SK-N-SH treated with all-trans-retinoic acid at 6 μM for 48 hours (cell line): ENCODE measurements at regions not wholly inside any gene's neighbourhood (a gene's known extent, or its start where the extent isn't known, plus 50 kb on each side); places are given as distances from the start of the nearest gene placed in this dataset.

Source experiments
- ATAC-seq: fragments of 200-7000 bp; cut with Tn5 transposase; 3 replicates; pipeline ENCODE4 v1.9.1; 2020; ENCODE audit warnings: mild to moderate bottlenecking, moderate library complexity
- ARNTL ChIP-seq: fragments of 450-650 bp; formaldehyde crosslinking; IDR thresholded peaks from 2 replicates; pipeline ENCODE4 v1.5.0; 2020; ENCODE audit warnings: low read depth, mild to moderate bottlenecking, moderate library complexity, borderline replicate concordance
- BACH2 ChIP-seq: fragments of 250-450 bp; sonication (Bioruptor Pico); IDR thresholded peaks from 2 replicates; pipeline ENCODE4 v1.9.0; 2021; ENCODE audit warnings: mild to moderate bottlenecking, borderline replicate concordance
- CREB5 ChIP-seq: fragments of 250-450 bp; sonication (Bioruptor Pico); IDR thresholded peaks from 2 replicates; pipeline ENCODE4 v1.5.1; 2020; ENCODE audit warnings: low read depth, mild to moderate bottlenecking, moderate library complexity
- CSDC2 ChIP-seq: fragments of 250-450 bp; sonication (Bioruptor Pico); IDR thresholded peaks from 2 replicates; pipeline ENCODE4 v1.5.0; 2020; ENCODE audit warnings: mild to moderate bottlenecking, moderate library complexity
- ESRRG ChIP-seq: fragments of 250-450 bp; sonication (Bioruptor Pico); IDR thresholded peaks from 2 replicates; pipeline ENCODE4 v1.6.1; 2021; ENCODE audit warnings: mild to moderate bottlenecking
- ISL1 ChIP-seq: fragments of 250-450 bp; sonication (Bioruptor Pico); IDR thresholded peaks from 2 replicates; pipeline ENCODE4 v2.1.2; 2022; ENCODE audit warnings: mild to moderate bottlenecking, moderate library complexity
- OSR1 ChIP-seq: fragments of 250-450 bp; sonication (Bioruptor Pico); IDR thresholded peaks from 2 replicates; pipeline ENCODE4 v1.8.0; 2022; ENCODE audit warnings: moderate library complexity, mild to moderate bottlenecking, inconsistent platforms
- PATZ1 ChIP-seq: fragments of 250-450 bp; sonication (Bioruptor Pico); IDR thresholded peaks from 2 replicates; pipeline ENCODE4 v1.8.0; 2020; ENCODE audit warnings: mild to moderate bottlenecking, moderate library complexity, borderline replicate concordance
- POU6F1 ChIP-seq: fragments of 250-450 bp; sonication (Bioruptor Pico); IDR thresholded peaks from 2 replicates; pipeline ENCODE4 v1.8.0; 2021; ENCODE audit warnings: low read depth, mild to moderate bottlenecking, moderate library complexity, borderline replicate concordance
- PPARA ChIP-seq: fragments of 250-450 bp; sonication (Bioruptor Pico); IDR thresholded peaks from 2 replicates; pipeline ENCODE4 v1.5.0; 2020; ENCODE audit warnings: mild to moderate bottlenecking, borderline replicate concordance
- RARB ChIP-seq: fragments of 250-450 bp; sonication (Bioruptor Pico); IDR thresholded peaks from 2 replicates; pipeline ENCODE4 v1.8.0; 2021; ENCODE audit warnings: mild to moderate bottlenecking, moderate library complexity
- SNAI2 ChIP-seq: fragments of 250-450 bp; sonication (Bioruptor Pico); IDR thresholded peaks from 2 replicates; pipeline ENCODE4 v1.5.0; 2020; ENCODE audit warnings: mild to moderate bottlenecking, moderate library complexity
- TCF4 ChIP-seq: fragments of 250-450 bp; sonication (Bioruptor Pico); IDR thresholded peaks from 2 replicates; pipeline ENCODE4 v1.8.0; 2021; ENCODE audit warnings: mild to moderate bottlenecking, moderate library complexity, borderline replicate concordance
- TOX ChIP-seq: fragments of 250-450 bp; sonication (Bioruptor Pico); IDR thresholded peaks from 2 replicates; pipeline ENCODE4 v1.8.0; 2021; ENCODE audit warnings: mild to moderate bottlenecking, moderate library complexity, borderline replicate concordance
- TSHZ2 ChIP-seq: fragments of 250-450 bp; sonication (Bioruptor Pico); IDR thresholded peaks from 2 replicates; pipeline ENCODE4 v1.5.0; 2020; ENCODE audit warnings: mild to moderate bottlenecking, moderate library complexity
- ZC3H10 ChIP-seq: fragments of 250-450 bp; sonication (Bioruptor Pico); IDR thresholded peaks from 2 replicates; pipeline ENCODE4 v1.5.1; 2021; ENCODE audit warnings: mild to moderate bottlenecking, moderate library complexity
- ZFP3 ChIP-seq: fragments of 250-450 bp; sonication (Bioruptor Pico); IDR thresholded peaks from 2 replicates; pipeline ENCODE4 v1.5.0; 2020; ENCODE audit warnings: mild to moderate bottlenecking, moderate library complexity
- ZFP30 ChIP-seq: fragments of 450-650 bp; formaldehyde crosslinking; IDR thresholded peaks from 2 replicates; pipeline ENCODE4 v1.5.0; 2022; ENCODE audit warnings: mild to moderate bottlenecking, moderate library complexity
- ZNF565 ChIP-seq: fragments of 450-650 bp; formaldehyde crosslinking; conservative IDR thresholded peaks from 2 replicates; pipeline ENCODE4 v1.5.0; 2020; ENCODE audit warnings: low read depth, mild to moderate bottlenecking, moderate library complexity
- ZNF70 ChIP-seq: fragments of 450-650 bp; formaldehyde crosslinking; IDR thresholded peaks from 2 replicates; pipeline ENCODE4 v1.5.0; 2020; ENCODE audit warnings: mild to moderate bottlenecking, moderate library complexity
- ZNF8 ChIP-seq: fragments of 450-650 bp; formaldehyde crosslinking; IDR thresholded peaks from 2 replicates; pipeline ENCODE4 v1.5.0; 2020; ENCODE audit warnings: mild to moderate bottlenecking, moderate library complexity

- ATAC-seq = no peak
- TF ChIP-seq ARNTL (CRISPR knock-in tag) (no peak), ZFP30 (CRISPR knock-in tag) (no peak), OSR1 (no peak), BACH2 (CRISPR knock-in tag) (no peak), ZNF565 (no peak), ZNF70 (CRISPR knock-in tag) (no peak), ZNF8 (CRISPR knock-in tag) (no peak), PATZ1 (CRISPR knock-in tag) (no peak)
Measured at GRCh38 chr5:158261674-158262367, 402.9 kb upstream of the CLINT1 start.

- TF ChIP-seq OSR1 = no peak
- TF ChIP-seq CSDC2 (CRISPR knock-in tag) = no peak
- no peak for TF ChIP-seq TOX
- no peak for TF ChIP-seq TSHZ2
- TF ChIP-seq TCF4 (CRISPR knock-in tag) = no peak
- no peak for TF ChIP-seq RARB
- no peak for TF ChIP-seq CREB5 (CRISPR knock-in tag)
- TF ChIP-seq SNAI2 (CRISPR knock-in tag) = no peak
- TF ChIP-seq ZNF70 (CRISPR knock-in tag) = no peak
- TF ChIP-seq ZFP30 (CRISPR knock-in tag) = no peak
- TF ChIP-seq ZNF565 = no peak
- TF ChIP-seq ARNTL (CRISPR knock-in tag) = no peak
- TF ChIP-seq ISL1 (CRISPR knock-in tag) = no peak
- TF ChIP-seq BACH2 (CRISPR knock-in tag) = no peak
- TF ChIP-seq ZFP3 (CRISPR knock-in tag) = no peak
- TF ChIP-seq ESRRG (CRISPR knock-in tag) = no peak
- no peak for TF ChIP-seq ZC3H10
- no peak for TF ChIP-seq PPARA (CRISPR knock-in tag)
- TF ChIP-seq POU6F1 = no peak
- TF ChIP-seq PATZ1 (CRISPR knock-in tag) = no peak
- ATAC-seq = no peak
Measured at GRCh38 chr5:158256096-158256495, 397.2 kb upstream of the CLINT1 start.

- no peak for ATAC-seq
- TF ChIP-seq OSR1 (no peak), ESRRG (CRISPR knock-in tag) (no peak), BACH2 (CRISPR knock-in tag) (no peak), RARB (no peak), PATZ1 (CRISPR knock-in tag) (no peak)
- TF ChIP-seq, all 23 proteins: peak for 0
Measured at GRCh38 chr5:158255609-158256008, 396.7 kb upstream of the CLINT1 start.
